Tibial nerve (tissue), 3 donors: ENCODE measurements at regions not wholly inside any gene's neighbourhood (a gene's known extent, or its start where the extent isn't known, plus 50 kb on each side); places are given as distances from the start of the nearest gene placed in this dataset.

ENCODE experiments used
- POLR2A ChIP-seq, 2 donors: fragments of 450-650 bp; IDR thresholded peaks; one replicate each; pipeline ENCODE4 v1.6.1; 2017; ENCODE audit warnings: antibody characterized with exemption in 2 of 2, mild to moderate bottlenecking in 2 of 2, moderate library complexity in 2 of 2
- TF ChIP-seq, protein P1 (sequence below), 5 experiments: fragments of 200-600 bp in 3 of 5; fragments of 450-650 bp in 2 of 5; sonication (generic) in 3 of 5; IDR thresholded peaks; one replicate each; pipeline ENCODE4 v1.5.1; 2016 to 2019; ENCODE audit warnings: antibody characterized with exemption in 5 of 5, mild to moderate bottlenecking in 3 of 5, moderate library complexity in 2 of 5

DNA sequence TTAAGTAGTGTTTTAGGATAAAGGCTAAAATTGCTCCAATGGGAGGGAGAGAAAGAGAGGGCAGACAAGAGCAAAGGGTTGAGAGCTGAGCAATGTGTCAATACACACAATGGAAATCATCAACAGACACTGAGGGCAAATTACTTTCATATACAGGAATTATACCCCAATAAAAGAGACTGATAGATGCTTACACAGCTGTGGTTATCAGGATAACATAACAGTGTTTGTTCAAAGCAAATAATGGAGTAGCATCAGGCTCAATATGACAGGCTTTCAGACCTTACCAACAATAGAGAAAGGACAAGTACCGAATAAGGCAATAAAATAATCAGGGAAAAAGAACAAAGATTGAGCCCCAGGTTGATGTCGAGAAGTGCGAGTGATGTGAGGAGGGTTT, 53.4 kb upstream of the DIO2 start:
- TF ChIP-seq POLR2A (IDR thresholded peaks at IDR 0.05), result no peak
- TF ChIP-seq, protein P1, sequence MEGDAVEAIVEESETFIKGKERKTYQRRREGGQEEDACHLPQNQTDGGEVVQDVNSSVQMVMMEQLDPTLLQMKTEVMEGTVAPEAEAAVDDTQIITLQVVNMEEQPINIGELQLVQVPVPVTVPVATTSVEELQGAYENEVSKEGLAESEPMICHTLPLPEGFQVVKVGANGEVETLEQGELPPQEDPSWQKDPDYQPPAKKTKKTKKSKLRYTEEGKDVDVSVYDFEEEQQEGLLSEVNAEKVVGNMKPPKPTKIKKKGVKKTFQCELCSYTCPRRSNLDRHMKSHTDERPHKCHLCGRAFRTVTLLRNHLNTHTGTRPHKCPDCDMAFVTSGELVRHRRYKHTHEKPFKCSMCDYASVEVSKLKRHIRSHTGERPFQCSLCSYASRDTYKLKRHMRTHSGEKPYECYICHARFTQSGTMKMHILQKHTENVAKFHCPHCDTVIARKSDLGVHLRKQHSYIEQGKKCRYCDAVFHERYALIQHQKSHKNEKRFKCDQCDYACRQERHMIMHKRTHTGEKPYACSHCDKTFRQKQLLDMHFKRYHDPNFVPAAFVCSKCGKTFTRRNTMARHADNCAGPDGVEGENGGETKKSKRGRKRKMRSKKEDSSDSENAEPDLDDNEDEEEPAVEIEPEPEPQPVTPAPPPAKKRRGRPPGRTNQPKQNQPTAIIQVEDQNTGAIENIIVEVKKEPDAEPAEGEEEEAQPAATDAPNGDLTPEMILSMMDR (IDR thresholded peaks at IDR 0.05), result no peak
